Uterus (tissue), 3 donors: ENCODE measurements at regions not wholly inside any gene's neighbourhood (a gene's known extent, or its start where the extent isn't known, plus 50 kb on each side); places are given as distances from the start of the nearest gene placed in this dataset.

ENCODE experiments used
- DNase-seq, 2 donors: peaks; one replicate each; pipeline ENCODE4 v3.0.0-alpha.2; 2019 to 2020
- H3K27ac ChIP-seq, 2 donors: fragments of 200-600 bp; sonication (generic); 1 replicate in 1 of 2; 2 replicates in 1 of 2; pipeline ENCODE4 v1.5.1; 2016 to 2018
- H3K27me3 ChIP-seq, 2 donors: fragments of 200-600 bp; sonication (generic); one replicate each; pipeline ENCODE4 v1.5.1; 2018 to 2019; ENCODE audit warnings: control low read depth in 1 of 2
- H3K36me3 ChIP-seq, 2 donors: fragments of 200-600 bp; sonication (generic); one replicate each; pipeline ENCODE4 v1.5.1; 2019; ENCODE audit warnings: control low read depth in 1 of 2
- H3K4me1 ChIP-seq, 2 donors: fragments of 200-600 bp; sonication (generic); one replicate each; pipeline ENCODE4 v1.5.1; 2018 to 2019; ENCODE audit warnings: control low read depth in 1 of 2
- H3K4me3 ChIP-seq, 2 donors: fragments of 200-600 bp; sonication (generic); 1 replicate in 1 of 2; 2 replicates in 1 of 2; pipeline ENCODE4 v1.5.1; 2018 to 2019; ENCODE audit warnings: mild to moderate bottlenecking in 1 of 2
- H3K9me3 ChIP-seq, 2 donors: fragments of 200-600 bp; sonication (generic); one replicate each; pipeline ENCODE4 v1.5.1; 2019; ENCODE audit warnings: control low read depth in 1 of 2
- POLR2A ChIP-seq, 2 donors: fragments of 450-650 bp; IDR thresholded peaks; one replicate each; pipeline ENCODE4 v1.6.1; 2016; ENCODE audit warnings: antibody characterized with exemption in 2 of 2, mild to moderate bottlenecking in 1 of 2, moderate library complexity in 1 of 2
- intact Hi-C: fragments of 100-400 bp; cut with DNase I; formaldehyde crosslinking; loops from one replicate; pipeline ENCODE4 v1.15.1; 2023; ENCODE audit warnings: low total_unique reads
- TF ChIP-seq, protein P1 (sequence below), 4 experiments: fragments of 200-600 bp in 2 of 4; fragments of 450-650 bp in 2 of 4; sonication (generic) in 2 of 4; IDR thresholded peaks; one replicate each; pipeline ENCODE4 v1.5.1; 2016 to 2019; ENCODE audit warnings: antibody characterized with exemption in 4 of 4, mild to moderate bottlenecking in 2 of 4, moderate library complexity in 1 of 4
- donor health status: DM: yes; HTN: yes; CAD: no.

DNA sequence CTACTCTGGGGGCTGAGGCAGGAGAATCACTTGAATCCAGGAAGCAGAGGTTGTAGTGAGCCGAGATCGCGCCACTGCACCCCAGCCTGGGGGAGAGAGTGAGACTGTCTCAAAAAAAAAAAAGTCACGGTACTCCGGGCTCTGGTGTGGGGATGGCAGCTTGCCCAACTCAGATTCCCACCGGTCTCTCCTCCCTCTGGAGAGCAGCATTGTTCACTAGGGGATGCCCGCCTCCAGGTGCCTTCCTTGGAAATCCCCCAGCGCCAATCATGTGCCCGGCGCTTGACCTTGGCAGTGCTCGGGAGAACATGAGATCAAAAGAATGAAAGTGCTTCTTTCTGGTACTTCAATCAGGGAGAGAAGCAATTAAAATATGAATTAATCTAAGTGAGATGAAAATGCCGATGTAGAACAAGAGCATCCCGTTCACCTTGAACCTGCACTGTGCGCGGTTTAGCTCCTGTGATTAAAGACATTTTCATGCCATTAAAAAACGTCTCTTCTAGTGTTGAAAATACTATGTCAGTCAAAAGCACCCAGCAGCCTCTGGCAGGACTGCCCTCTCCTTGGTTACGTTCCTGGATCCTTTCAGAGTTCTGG, 1127.3 kb upstream of the AUTS2 start:
- H3K27me3 ChIP-seq = no peaks in the 10 kb centered on the region
- H3K27ac ChIP-seq = no peak overlapping the region
- H3K9me3 ChIP-seq = no peaks in the 10 kb centered on the region
- intact Hi-C loops = no loop called here
- no peak for DNase-seq
- H3K36me3 ChIP-seq = no peaks in the 10 kb centered on the region
- no peaks in the 10 kb centered on the region for H3K4me1 ChIP-seq
- TF ChIP-seq POLR2A (IDR thresholded peaks at IDR 0.05) = no peak
- TF ChIP-seq, protein P1, sequence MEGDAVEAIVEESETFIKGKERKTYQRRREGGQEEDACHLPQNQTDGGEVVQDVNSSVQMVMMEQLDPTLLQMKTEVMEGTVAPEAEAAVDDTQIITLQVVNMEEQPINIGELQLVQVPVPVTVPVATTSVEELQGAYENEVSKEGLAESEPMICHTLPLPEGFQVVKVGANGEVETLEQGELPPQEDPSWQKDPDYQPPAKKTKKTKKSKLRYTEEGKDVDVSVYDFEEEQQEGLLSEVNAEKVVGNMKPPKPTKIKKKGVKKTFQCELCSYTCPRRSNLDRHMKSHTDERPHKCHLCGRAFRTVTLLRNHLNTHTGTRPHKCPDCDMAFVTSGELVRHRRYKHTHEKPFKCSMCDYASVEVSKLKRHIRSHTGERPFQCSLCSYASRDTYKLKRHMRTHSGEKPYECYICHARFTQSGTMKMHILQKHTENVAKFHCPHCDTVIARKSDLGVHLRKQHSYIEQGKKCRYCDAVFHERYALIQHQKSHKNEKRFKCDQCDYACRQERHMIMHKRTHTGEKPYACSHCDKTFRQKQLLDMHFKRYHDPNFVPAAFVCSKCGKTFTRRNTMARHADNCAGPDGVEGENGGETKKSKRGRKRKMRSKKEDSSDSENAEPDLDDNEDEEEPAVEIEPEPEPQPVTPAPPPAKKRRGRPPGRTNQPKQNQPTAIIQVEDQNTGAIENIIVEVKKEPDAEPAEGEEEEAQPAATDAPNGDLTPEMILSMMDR (IDR thresholded peaks at IDR 0.05) = no peak
- no peak overlapping the region for H3K4me3 ChIP-seq

DNA sequence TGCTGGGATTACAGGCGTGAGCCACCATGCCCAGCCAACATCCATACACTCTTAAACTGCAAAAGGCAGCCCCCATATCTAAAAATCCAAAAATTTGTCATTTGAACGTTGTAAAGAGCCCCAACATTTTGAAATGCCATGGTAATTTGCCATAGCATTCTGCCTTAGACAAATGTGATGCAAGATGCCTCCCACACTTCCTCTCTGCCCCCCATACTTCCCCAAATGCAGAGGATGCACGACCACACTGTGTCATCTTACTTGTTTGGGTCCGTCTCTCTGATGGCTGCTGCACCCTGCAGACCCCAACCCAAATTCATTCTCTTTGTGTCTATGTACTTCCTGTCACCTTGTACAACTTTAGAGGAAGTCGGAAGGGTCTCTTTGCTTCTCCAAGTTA, 1125.6 kb upstream of the AUTS2 start:
- no peak for DNase-seq
- no peak for TF ChIP-seq POLR2A (IDR thresholded peaks at IDR 0.05)
- TF ChIP-seq, protein P1 (IDR thresholded peaks at IDR 0.05) = no peak
- Histone ChIP-seq H3K4me3 (no peak overlapping the region), H3K4me1 (no peaks in the 10 kb centered on the region), H3K27ac (no peak overlapping the region), H3K9me3 (no peaks in the 10 kb centered on the region), H3K36me3 (no peaks in the 10 kb centered on the region), H3K27me3 (no peaks in the 10 kb centered on the region)
- intact Hi-C loops = no loop called here

DNA sequence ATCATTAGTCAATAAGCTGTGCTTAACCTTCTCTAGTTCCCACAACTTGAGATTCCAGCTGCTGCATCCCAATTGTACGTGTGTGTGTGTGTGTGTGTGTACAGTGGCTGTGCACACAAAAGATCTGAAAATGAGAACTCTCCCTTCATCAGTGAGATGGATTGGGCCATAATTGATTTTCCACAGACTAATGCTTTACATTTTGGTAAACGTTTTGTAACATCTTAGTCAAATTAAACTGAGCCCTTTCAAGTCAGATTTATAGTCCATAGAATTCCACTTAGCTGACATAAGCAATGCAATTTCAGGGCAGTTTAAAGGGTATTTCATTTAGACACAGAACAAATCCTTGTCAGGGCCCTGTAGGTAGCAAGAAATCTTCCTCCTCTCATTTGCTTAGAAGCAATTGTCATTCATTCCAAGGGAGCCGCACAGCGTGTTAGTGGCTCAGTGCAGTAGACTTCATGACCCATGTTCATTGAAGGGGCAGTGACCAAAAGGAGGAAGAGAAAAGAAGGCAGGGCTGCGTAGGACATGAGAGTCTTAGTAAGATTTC, 1123.5 kb upstream of the AUTS2 start:
- H3K4me3 ChIP-seq = no peak overlapping the region
- DNase-seq = no peak
- no peak overlapping the region for H3K27ac ChIP-seq
- no peaks in the 10 kb centered on the region for H3K27me3 ChIP-seq
- no peaks in the 10 kb centered on the region for H3K36me3 ChIP-seq
- no peaks in the 10 kb centered on the region for H3K4me1 ChIP-seq
- TF ChIP-seq POLR2A (IDR thresholded peaks at IDR 0.05) = no peak
- TF ChIP-seq, protein P1 (IDR thresholded peaks at IDR 0.05) = no peak
- intact Hi-C loops = no loop called here
- no peaks in the 10 kb centered on the region for H3K9me3 ChIP-seq

DNA sequence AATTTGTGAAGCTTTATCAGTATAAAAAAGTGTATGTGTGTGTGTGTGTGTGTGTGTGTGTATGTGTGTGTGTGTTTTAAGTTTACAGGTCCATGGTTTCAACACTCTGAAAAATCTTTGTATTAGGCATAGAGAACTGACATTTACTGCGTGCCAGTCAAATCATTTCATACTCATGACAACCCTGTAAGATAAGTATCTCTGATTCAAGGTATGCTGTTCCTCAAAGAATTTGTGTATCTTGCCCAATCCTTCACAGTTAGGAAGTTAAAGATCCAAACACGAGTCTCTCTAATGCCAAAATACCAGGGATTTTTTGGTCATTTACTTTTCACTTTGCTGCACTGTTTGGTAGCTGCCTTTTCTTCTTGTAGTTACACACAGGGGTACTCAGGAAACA, 1121.3 kb upstream of the AUTS2 start:
- Histone ChIP-seq H3K36me3 (no peaks in the 10 kb centered on the region), H3K9me3 (no peaks in the 10 kb centered on the region), H3K4me3 (no peak overlapping the region), H3K27me3 (no peaks in the 10 kb centered on the region), H3K27ac (no peak overlapping the region), H3K4me1 (no peaks in the 10 kb centered on the region)
- DNase-seq = no peak
- intact Hi-C loops = no loop called here
- TF ChIP-seq, protein P1 (IDR thresholded peaks at IDR 0.05) = no peak
- TF ChIP-seq POLR2A (IDR thresholded peaks at IDR 0.05) = no peak

DNA sequence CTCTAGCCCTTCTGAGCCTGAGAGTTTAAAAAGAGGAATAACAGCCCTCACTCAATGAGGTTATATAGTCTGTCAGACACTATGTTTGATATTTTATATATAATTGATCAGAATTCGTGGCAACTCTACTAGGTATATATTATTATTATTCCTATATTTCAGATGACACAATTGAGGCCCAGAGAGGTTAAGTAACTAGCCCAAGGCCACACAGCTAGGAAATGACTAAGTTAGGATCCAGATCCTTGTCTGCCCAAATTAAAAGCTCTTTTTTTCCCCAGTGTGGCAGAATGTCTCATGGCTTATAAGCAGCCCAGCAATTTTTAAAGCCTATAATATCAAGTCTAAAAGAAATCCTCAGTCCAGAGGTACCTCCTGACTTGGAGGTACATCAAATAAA, 1119.9 kb upstream of the AUTS2 start:
- no peak for DNase-seq
- Histone ChIP-seq H3K9me3 (no peaks in the 10 kb centered on the region), H3K4me1 (no peaks in the 10 kb centered on the region), H3K27me3 (no peaks in the 10 kb centered on the region), H3K36me3 (no peaks in the 10 kb centered on the region), H3K4me3 (no peak overlapping the region), H3K27ac (no peak overlapping the region)
- TF ChIP-seq, protein P1 (IDR thresholded peaks at IDR 0.05) = no peak
- TF ChIP-seq POLR2A (IDR thresholded peaks at IDR 0.05) = no peak
- intact Hi-C loops = no loop called here
